ENCODE measurements at regions not wholly inside any gene's neighbourhood (a gene's known extent, or its start where the extent isn't known, plus 50 kb on each side); places are given as distances from the start of the nearest gene placed in this dataset.
"Not testable (repeated sequence)": the region's sequence is repeated elsewhere in the genome, so short reads cannot be mapped to it uniquely, and the experiment has no call there.

DNA sequence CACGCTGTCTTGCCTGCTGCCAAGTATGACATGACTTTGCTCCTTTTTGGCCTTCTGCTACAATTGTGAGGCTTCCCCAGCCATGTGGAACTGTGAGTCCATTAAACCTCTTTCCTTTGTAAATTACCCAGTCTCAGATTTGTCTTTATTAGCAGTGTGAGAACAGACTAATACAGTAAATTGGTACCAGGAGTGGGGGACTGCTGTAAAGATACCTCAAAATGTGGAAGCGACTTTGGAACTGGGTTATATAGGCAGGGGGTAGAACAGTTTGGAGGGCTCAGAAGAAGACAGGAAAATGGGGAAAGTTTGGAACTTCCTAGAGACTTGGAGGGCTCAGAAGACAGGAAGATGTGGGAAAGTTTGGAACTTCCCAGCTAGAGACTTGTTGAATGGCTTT, 104.0 kb downstream of the IFI44 start:
- not testable (repeated sequence) for TF ChIP-seq POLR2A, CTCF (IDR thresholded peaks at IDR 0.05)
